GM13976 (cell line): ENCODE measurements at regions not wholly inside any gene's neighbourhood (a gene's known extent, or its start where the extent isn't known, plus 50 kb on each side); places are given as distances from the start of the nearest gene placed in this dataset.

Experiments used
- DNase-seq: peaks from one replicate; pipeline ENCODE4 v3.0.0; 2012; ENCODE audit warnings: low spot score
- in situ Hi-C: fragments of 300-500 bp; cut with MboI; formaldehyde crosslinking; loops from one replicate; pipeline ENCODE4 v1.12.0; 2022; ENCODE audit warnings: low sequenced_read_pairs, mixed read lengths, inconsistent platforms; ENCODE audit not compliant: unreplicated experiment
- TF ChIP-seq, protein P1 (sequence below): IDR thresholded peaks from 2 replicates; pipeline ENCODE4 v1.5.1; 2012; ENCODE audit warnings: borderline replicate concordance, mild to moderate bottlenecking; ENCODE audit not compliant: insufficient read depth; ENCODE audit errors: extremely low read depth, missing control alignments, control extremely low read depth

- TF ChIP-seq, protein P1, sequence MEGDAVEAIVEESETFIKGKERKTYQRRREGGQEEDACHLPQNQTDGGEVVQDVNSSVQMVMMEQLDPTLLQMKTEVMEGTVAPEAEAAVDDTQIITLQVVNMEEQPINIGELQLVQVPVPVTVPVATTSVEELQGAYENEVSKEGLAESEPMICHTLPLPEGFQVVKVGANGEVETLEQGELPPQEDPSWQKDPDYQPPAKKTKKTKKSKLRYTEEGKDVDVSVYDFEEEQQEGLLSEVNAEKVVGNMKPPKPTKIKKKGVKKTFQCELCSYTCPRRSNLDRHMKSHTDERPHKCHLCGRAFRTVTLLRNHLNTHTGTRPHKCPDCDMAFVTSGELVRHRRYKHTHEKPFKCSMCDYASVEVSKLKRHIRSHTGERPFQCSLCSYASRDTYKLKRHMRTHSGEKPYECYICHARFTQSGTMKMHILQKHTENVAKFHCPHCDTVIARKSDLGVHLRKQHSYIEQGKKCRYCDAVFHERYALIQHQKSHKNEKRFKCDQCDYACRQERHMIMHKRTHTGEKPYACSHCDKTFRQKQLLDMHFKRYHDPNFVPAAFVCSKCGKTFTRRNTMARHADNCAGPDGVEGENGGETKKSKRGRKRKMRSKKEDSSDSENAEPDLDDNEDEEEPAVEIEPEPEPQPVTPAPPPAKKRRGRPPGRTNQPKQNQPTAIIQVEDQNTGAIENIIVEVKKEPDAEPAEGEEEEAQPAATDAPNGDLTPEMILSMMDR, result no peak
- in situ Hi-C loops, result no loop called here
- no peak for DNase-seq
These were observed 81.9 kb upstream of the MAX start for GRCh38 chr14:65184032-65184764.

GRCh38 chr14:65185829-65186228, 83.5 kb upstream of the MAX start:
- in situ Hi-C loops, result no loop called here
- no peak for DNase-seq
- TF ChIP-seq, protein P1, result no peak

DNA sequence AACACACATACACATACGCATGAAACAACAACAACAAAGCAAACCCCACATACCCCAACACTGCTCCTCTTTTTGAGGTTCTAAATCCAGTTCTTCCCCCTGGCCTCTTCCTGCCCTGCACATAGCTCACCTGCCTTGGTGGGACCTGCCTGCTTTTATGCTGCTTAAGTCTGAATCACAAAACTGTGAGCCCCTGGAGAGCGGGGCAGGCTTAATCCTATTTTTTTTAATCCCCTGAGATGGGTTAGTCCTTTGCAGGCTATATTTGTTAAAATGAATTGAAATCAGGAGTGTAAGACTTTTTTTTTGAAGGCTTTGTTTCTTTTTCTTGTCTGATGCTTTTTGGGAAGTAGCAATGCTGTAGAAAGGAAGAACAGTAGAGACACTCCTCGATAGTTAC, 84.6 kb upstream of the MAX start:
- TF ChIP-seq, protein P1, result no peak
- in situ Hi-C loops, result no loop called here
- no peak for DNase-seq

DNA sequence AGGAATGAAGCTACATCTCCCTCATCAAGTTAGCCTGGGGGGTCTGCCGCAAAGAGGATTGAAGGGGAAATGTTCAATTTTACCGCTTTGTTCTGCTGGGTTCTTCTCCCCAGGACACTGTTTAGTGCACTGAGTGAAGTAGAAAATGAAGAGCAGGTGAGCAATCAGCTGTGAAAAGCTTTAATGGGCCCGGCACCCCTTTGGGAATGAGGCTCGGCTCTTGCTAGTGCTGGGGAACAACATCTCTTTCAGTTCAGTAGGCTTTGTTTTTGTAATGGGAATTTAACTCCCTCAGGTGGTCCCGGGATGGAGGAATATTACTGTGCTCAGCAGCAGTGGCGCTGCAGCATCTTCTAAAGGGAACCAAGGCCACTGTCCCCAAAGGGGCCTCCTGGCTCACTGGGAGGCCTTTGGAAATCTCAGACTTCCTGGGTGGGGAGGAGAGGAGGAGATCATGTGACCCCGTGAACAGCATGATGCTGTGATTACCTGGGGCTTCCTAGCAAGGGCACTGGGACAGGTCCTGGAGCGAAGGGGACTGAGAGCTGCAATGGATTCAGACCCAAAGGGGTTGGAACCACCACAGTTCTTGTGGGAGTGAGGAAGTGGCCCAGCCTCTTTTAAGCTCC, 85.2 kb upstream of the MAX start:
- in situ Hi-C loops, result no loop called here
- DNase-seq, result no peak
- TF ChIP-seq, protein P1, result no peak

- no peak for DNase-seq
- TF ChIP-seq, protein P1, result no peak
- in situ Hi-C loops, result no loop called here
These were observed 88.0 kb upstream of the MAX start for GRCh38 chr14:65190312-65190711.

DNA sequence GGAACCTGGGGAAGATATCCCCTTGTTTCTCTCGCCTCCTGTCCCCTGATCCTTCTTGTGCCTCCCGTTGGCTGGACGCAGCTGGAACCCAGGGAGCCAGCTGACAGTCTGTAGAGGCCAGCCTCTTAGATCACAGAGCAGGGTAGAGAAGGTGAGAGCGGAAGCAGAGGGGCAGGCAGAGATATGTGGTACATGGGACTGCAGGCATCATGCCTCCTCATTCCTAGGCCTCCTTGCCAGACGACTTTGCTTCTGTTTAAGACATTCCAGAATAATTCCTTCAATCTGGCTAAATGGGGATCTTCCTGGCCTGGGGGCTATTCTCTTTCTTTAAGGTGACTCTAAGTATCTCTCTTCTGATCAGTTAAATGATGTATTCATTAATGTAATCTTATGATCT, 89.4 kb upstream of the MAX start:
- DNase-seq, result no peak
- in situ Hi-C loops, result no loop called here
- TF ChIP-seq, protein P1, result no peak
